Endometrium (tissue), 2 donors: ENCODE measurements at regions not wholly inside any gene's neighbourhood (a gene's known extent, or its start where the extent isn't known, plus 50 kb on each side); places are given as distances from the start of the nearest gene placed in this dataset.
"Not testable (repeated sequence)": the region's sequence is repeated elsewhere in the genome, so short reads cannot be mapped to it uniquely, and the experiment has no call there.

ENCODE experiments used
- FAIRE-seq: peaks from 2 replicates; lab custom pipeline; 2012; peaks lifted over from hg19 to GRCh38; lab: Jason Lieb, UNC
- donor health status: control.
- donor health status: control.

- FAIRE-seq = no peak
Observed at GRCh38 chr10:131363416-131363815, 51.9 kb upstream of the TCERG1L start.

DNA sequence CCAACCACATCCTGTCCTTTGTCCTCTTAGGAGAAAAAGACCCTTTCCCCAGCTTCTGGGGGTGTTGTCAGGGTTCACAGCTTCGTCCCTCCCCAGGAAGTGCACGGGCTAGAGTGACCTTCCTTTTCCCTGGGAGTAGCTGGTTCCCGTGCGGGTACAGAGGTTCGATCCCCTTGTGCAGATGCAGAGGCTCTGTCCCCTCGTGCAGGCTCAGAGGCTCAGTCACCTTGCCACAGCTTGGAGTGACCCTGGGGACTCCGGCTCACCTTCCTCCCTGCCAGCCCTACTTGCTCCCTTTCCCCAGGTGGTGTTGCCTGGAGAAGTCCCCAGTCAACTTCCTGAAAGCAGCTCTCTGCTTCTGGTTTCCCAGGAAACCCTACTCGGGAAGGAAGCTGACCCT, 60.0 kb upstream of the TCERG1L start:
- FAIRE-seq = no peak

- FAIRE-seq = no peak
Observed at GRCh38 chr10:131381576-131381975, 70.1 kb upstream of the TCERG1L start.

DNA sequence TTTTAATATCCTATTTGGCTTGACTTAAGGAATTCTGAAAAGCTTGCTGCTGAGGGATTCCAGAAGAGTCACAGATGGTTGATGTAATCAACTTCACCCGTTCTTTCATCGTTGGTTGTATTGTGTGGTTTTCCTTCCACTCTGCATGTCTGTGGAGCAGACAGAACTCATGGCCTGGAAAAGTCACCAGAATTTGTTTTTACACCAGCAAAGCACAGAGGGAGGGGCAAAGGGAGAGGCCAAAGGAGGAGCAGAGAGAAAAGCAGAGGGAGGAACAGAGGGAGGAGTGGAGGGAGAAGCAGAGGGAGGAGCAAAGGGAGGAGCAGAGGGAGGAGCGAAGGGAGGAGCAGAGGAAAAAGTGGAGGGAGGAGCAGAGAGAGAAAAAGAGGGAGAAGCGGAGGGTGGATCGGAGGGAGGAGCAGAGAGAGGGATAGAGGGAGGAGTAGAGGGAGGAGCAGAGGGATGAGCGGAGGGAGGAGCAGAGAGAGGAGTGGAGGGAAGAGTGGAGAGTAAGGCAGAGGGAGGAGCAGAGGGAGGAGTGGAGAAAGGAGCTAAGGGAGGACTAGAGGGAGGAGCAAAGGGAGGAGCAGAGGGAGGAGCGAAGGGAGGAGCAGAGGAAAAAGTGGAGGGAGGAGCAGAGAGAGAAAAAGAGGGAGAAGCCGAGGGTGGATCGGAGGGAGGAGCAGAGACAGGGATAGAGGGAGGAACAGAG, 73.8 kb upstream of the TCERG1L start:
- not testable (repeated sequence) for FAIRE-seq

DNA sequence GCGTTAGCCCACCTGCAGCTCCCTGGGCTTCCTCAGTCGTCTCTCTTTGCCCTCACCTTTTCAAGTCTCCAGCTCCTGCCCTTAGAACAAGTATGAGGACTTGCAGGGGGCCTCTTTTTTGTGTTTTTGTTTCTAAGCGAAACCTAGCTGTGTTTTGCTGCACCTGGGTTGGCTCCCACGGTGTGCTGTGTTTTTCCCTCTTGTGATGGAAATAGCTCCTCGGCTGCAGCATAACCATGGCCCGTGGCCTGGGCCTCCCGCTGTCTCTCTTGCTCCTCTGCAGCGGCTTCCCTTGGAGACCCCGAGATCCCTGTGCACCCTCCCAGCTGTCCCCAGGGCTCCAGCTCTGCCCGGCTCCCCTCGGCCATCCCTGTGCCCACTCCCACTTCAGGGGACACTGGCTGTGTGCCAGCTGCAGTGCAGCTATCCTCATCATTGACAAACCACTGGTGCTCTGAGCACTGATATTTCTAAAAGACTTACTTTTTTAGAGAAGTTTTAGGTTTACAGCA, 75.6 kb upstream of the TCERG1L start:
- FAIRE-seq = no peak

GRCh38 chr10:131391936-131392335, 80.4 kb upstream of the TCERG1L start:
- FAIRE-seq = no peak

DNA sequence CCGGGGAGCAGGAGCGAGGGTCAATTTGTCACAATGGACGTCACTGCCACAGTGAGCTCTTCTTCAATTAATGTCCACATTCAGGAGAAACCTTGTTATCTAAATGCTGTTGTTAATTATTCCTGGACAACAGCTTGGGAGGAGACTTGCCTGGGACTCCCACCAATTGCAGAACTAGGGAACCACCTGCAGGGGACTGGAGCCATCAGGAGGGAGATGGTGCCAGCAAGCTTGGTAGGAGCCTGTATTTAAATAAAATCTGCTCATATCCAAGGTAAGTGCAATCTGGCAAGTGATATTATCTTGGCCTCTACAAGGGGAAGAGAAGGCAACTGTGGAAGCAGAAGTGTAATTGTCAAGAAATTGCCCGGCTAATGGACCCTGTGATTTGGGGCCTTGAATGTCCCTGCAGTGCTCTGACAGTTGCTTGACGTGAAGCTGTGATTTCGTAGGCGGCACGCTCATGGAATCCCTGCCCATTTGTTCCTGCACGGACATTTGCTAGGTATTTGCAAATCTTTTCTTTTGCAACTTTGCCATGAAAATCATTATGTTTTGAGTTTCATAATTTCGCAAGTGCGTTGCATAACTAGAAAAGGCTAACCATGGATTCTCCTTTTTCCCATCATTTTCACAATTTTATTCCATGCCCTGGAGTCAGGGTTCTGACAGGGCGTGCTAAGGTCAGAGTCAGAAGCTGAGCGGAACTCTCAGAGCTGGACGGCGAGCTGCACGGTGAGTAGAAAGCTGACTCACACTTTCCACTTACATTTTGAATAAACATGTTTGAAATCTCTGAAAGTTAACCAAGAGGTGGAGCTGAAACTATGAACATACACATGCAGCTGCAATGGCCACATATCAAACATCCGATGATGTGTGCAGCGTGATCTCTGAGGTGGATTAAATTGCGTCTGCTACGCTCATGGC, 84.9 kb upstream of the TCERG1L start:
- FAIRE-seq = no peak

DNA sequence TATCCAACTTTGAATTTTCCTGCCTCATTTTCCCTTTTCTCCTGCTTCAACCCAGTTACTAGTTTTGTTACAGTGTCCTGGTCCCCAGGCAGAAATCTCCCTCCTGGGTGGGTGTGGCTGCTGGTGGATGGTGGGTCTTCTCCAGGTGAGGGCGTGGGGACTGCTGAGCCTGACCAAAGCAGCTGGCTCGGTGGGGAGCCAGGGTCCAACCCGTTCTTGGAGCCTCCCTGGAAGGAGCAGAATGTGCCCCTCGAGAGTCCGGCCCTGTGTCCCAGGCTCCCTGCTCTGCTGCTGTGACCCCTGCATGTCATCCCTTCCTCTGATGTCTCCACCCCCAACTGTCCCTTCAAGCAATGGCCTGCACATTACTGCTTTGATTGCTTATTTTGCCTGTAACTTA, 86.6 kb upstream of the TCERG1L start:
- FAIRE-seq = no peak

DNA sequence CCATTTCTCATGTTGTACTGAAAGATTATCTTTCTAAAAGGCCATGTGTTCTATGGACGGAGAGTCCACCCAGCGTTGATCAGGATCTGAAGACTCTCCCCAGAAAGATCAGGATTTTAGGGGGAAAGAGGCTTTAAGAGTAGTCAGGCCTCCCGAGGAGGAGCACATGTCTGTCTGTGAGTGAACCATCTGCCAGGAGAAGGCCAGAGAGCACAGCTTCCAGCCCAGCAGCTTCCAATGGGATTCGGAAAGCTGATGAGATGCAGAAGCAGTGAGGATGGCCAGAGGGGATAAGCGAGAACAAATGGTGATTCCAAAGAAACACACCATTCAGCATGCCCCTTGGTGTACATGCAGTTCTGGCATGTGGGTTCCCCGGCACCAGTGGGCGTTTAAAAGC, 88.5 kb upstream of the TCERG1L start:
- FAIRE-seq = no peak

DNA sequence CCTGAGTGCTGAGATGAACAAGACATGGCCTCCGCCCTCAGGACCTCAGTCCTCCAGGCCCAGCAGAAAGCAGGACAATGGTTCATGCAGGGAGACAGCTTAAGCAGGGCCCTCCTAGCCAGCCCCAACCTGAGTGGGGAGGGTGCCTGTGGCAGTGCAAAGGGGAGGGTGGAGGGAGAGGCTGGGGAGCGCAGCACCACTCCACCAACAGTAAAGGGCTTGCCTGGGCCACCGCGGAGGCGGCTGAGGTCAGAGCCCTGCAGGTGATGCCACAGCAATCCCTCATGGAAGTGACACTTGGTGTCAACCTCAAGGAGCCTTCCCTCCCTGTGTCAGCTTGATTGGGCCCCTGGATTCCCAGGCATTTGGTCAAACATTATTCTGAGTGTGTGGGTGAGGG, 89.0 kb upstream of the TCERG1L start:
- FAIRE-seq = no peak

DNA sequence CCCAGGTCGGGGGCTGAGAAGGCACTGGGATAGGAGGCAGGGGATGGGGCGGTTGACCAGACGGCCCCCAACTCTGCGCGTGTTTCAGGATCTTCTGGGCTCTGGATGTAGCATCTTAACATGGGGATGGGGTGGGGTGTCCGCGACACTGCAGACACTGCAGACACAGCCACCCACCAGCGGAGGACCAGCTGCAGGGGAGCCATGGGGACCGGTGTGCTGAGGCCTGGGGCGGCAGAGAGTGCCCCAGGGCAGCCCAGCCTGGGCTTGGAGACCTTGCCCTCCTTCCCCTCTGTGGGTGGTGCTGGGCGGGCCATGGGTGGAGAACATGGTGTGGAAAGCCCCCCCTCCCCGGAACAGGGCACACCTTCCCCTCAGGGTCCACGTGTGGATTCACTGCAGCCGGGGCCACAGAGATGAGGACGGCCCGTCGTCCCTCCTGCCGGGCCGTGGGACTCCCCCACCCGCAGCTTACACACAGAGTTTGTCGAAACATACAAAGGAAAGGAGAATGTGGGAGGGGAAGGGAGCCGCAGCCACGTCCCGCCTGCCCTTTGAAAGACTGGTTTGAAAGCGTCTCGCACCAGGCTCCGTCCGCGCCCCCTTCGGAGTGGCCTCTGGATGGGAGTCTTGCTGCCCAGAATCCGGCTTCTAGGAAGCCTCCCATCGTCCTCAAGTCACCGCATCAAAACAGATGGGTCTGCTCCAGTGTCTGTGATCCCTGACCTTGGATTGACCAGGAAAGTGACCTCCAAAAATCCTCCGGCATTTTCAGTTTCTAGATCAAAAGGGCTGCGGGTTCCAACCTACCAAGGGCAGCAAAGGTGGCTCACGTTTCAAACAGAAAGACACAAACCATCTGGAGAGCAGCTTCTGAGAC, 91.5 kb upstream of the TCERG1L start:
- FAIRE-seq = no peak

GRCh38 chr10:131403936-131404335, 92.4 kb upstream of the TCERG1L start:
- no peak for FAIRE-seq

GRCh38 chr10:131404886-131405285, 93.4 kb upstream of the TCERG1L start:
- FAIRE-seq = no peak

- FAIRE-seq = no peak
Observed at GRCh38 chr10:131406676-131407392, 95.3 kb upstream of the TCERG1L start.

- no peak for FAIRE-seq
Observed at GRCh38 chr10:131418681-131419080, 107.2 kb upstream of the TCERG1L start.

- no peak for FAIRE-seq
Observed at GRCh38 chr10:131419797-131420196, 108.3 kb upstream of the TCERG1L start.

DNA sequence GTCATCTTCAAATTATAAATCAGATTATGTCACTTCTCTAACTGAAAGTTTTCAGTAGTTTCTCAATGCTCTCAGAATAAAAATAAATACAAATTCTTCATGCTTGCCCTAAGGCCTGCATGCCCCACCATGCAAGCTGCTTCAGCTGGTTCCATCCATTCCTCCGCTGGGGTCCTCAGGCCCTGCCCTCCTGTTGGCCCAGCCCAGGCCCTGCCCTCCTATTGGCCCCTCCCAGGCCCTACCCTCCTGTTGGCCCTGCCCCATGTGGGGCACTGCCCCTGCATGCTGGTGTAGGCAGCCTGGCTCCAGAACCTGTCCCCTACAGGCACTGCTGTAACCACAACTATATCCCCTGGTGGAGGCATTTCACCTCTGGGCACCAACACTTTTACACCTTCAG, 109.3 kb upstream of the TCERG1L start:
- FAIRE-seq = no peak

DNA sequence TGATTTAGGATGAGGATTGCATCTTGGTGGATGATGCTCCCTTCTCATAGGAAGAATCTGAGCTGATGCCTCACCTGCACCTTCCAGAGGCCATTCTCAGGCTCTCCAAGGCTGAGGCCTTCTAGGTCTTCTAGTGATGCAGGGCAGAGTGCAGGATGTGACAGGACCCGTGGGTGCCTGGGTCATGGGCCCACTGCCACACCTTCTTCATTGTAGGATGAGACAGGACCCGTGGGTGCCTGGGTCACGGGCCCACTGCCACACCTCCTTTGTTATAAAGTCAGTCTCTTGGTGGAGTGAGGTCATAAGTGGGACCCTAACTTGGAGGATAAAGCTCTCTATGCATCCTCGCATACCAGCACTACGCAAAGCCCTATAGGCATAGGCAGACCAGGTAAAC, 109.9 kb upstream of the TCERG1L start:
- FAIRE-seq = no peak

GRCh38 chr10:131422731-131423130, 111.2 kb upstream of the TCERG1L start:
- no peak for FAIRE-seq

GRCh38 chr10:131424053-131424452, 112.5 kb upstream of the TCERG1L start:
- FAIRE-seq = no peak

- FAIRE-seq = no peak
Observed at GRCh38 chr10:131424836-131425491, 113.4 kb upstream of the TCERG1L start.
